Right atrium auricular region (tissue), 2 donors: ENCODE measurements at regions not wholly inside any gene's neighbourhood (a gene's known extent, or its start where the extent isn't known, plus 50 kb on each side); places are given as distances from the start of the nearest gene placed in this dataset.

Source experiments
- DNase-seq: peaks from one replicate; pipeline ENCODE4 v3.0.0-alpha.2; 2019; ENCODE audit warnings: low spot score
- H3K27ac ChIP-seq, 2 donors: fragments of 200-600 bp; sonication (generic); 1 replicate in 1 of 2; 2 replicates in 1 of 2; pipeline ENCODE4 v1.5.1; 2016 to 2019
- H3K27me3 ChIP-seq, 2 donors: fragments of 200-600 bp; sonication (generic); one replicate each; pipeline versions ENCODE4 v1.5.1 to v1.6.0; 2017 to 2019
- H3K36me3 ChIP-seq: fragments of 200-600 bp; sonication (generic); one replicate; pipeline ENCODE4 v1.5.1; 2016
- H3K4me1 ChIP-seq, 2 donors: fragments of 200-600 bp; sonication (generic); one replicate each; pipeline versions ENCODE4 v1.5.1 to v1.6.0; 2017 to 2019
- H3K4me3 ChIP-seq, 2 donors: fragments of 200-600 bp; sonication (generic); 1 replicate in 1 of 2; 2 replicates in 1 of 2; pipeline ENCODE4 v1.5.1; 2017 to 2019; ENCODE audit warnings: mild to moderate bottlenecking in 1 of 2, moderate library complexity in 1 of 2
- H3K9me3 ChIP-seq, 2 donors: fragments of 200-600 bp; sonication (generic); one replicate each; pipeline ENCODE4 v1.5.1; 2019
- CTCF ChIP-seq, 2 donors: fragments of 200-600 bp; sonication (generic); IDR thresholded peaks; one replicate each; pipeline ENCODE4 v1.5.1; 2019; ENCODE audit warnings: antibody characterized with exemption in 2 of 2

GRCh38 chr2:128379021-128380015 lies 60.6 kb upstream of the HS6ST1 start:
- Histone ChIP-seq H3K27ac (peak overlapping the region; percentile 39 to 42), H3K36me3 (no peaks in the 10 kb centered on the region), H3K9me3 (no peaks in the 10 kb centered on the region), H3K27me3 (no peaks in the 10 kb centered on the region), H3K4me1 (peaks cover 0 to 42% of the 10 kb centered on the region in 2 donors), H3K4me3 (no peak overlapping the region)
- no peak for TF ChIP-seq CTCF (IDR thresholded peaks at IDR 0.05)
- DNase-seq = peak; percentile 73

GRCh38 chr2:128380061-128380889 lies 61.6 kb upstream of the HS6ST1 start:
- no peak for DNase-seq
- Histone ChIP-seq H3K4me3 (no peak overlapping the region), H3K27me3 (no peaks in the 10 kb centered on the region), H3K27ac (no peak overlapping the region), H3K9me3 (no peaks in the 10 kb centered on the region), H3K4me1 (peaks cover 0 to 42% of the 10 kb centered on the region in 2 donors), H3K36me3 (no peaks in the 10 kb centered on the region)
- TF ChIP-seq CTCF (IDR thresholded peaks at IDR 0.05) = no peak

- TF ChIP-seq CTCF (IDR thresholded peaks at IDR 0.05) = no peak
- Histone ChIP-seq H3K9me3 (no peaks in the 10 kb centered on the region), H3K27me3 (no peaks in the 10 kb centered on the region), H3K27ac (no peak overlapping the region), H3K36me3 (no peaks in the 10 kb centered on the region), H3K4me3 (no peak overlapping the region), H3K4me1 (peaks cover 0 to 42% of the 10 kb centered on the region in 2 donors)
- no peak for DNase-seq
Observed at GRCh38 chr2:128380961-128381938, 62.6 kb upstream of the HS6ST1 start.

GRCh38 chr2:128384446-128384845 lies 65.8 kb upstream of the HS6ST1 start:
- no peak overlapping the region for H3K27ac ChIP-seq
- H3K4me1 ChIP-seq = peaks cover 0 to 21% of the 10 kb centered on the region in 2 donors
- no peak for TF ChIP-seq CTCF (IDR thresholded peaks at IDR 0.05)
- H3K4me3 ChIP-seq = no peak overlapping the region
- DNase-seq = no peak
- H3K9me3 ChIP-seq = no peaks in the 10 kb centered on the region
- H3K36me3 ChIP-seq = no peaks in the 10 kb centered on the region
- H3K27me3 ChIP-seq = no peaks in the 10 kb centered on the region

GRCh38 chr2:128384956-128385355 lies 66.3 kb upstream of the HS6ST1 start:
- no peak overlapping the region for H3K4me3 ChIP-seq
- TF ChIP-seq CTCF (IDR thresholded peaks at IDR 0.05) = no peak
- H3K36me3 ChIP-seq = no peaks in the 10 kb centered on the region
- DNase-seq = no peak
- H3K4me1 ChIP-seq = peaks cover 0 to 16% of the 10 kb centered on the region in 2 donors
- no peaks in the 10 kb centered on the region for H3K9me3 ChIP-seq
- H3K27ac ChIP-seq = no peak overlapping the region
- no peaks in the 10 kb centered on the region for H3K27me3 ChIP-seq
